Uterus (tissue), 3 donors: ENCODE measurements at regions not wholly inside any gene's neighbourhood (a gene's known extent, or its start where the extent isn't known, plus 50 kb on each side); places are given as distances from the start of the nearest gene placed in this dataset.

Experiments used
- DNase-seq, 2 donors: peaks; one replicate each; pipeline ENCODE4 v3.0.0-alpha.2; 2019 to 2020
- H3K27ac ChIP-seq, 2 donors: fragments of 200-600 bp; sonication (generic); 1 replicate in 1 of 2; 2 replicates in 1 of 2; pipeline ENCODE4 v1.5.1; 2016 to 2018
- H3K27me3 ChIP-seq, 2 donors: fragments of 200-600 bp; sonication (generic); one replicate each; pipeline ENCODE4 v1.5.1; 2018 to 2019; ENCODE audit warnings: control low read depth in 1 of 2
- H3K36me3 ChIP-seq, 2 donors: fragments of 200-600 bp; sonication (generic); one replicate each; pipeline ENCODE4 v1.5.1; 2019; ENCODE audit warnings: control low read depth in 1 of 2
- H3K4me1 ChIP-seq, 2 donors: fragments of 200-600 bp; sonication (generic); one replicate each; pipeline ENCODE4 v1.5.1; 2018 to 2019; ENCODE audit warnings: control low read depth in 1 of 2
- H3K4me3 ChIP-seq, 2 donors: fragments of 200-600 bp; sonication (generic); 1 replicate in 1 of 2; 2 replicates in 1 of 2; pipeline ENCODE4 v1.5.1; 2018 to 2019; ENCODE audit warnings: mild to moderate bottlenecking in 1 of 2
- H3K9me3 ChIP-seq, 2 donors: fragments of 200-600 bp; sonication (generic); one replicate each; pipeline ENCODE4 v1.5.1; 2019; ENCODE audit warnings: control low read depth in 1 of 2
- POLR2A ChIP-seq, 2 donors: fragments of 450-650 bp; IDR thresholded peaks; one replicate each; pipeline ENCODE4 v1.6.1; 2016; ENCODE audit warnings: antibody characterized with exemption in 2 of 2, mild to moderate bottlenecking in 1 of 2, moderate library complexity in 1 of 2
- intact Hi-C: fragments of 100-400 bp; cut with DNase I; formaldehyde crosslinking; loops from one replicate; pipeline ENCODE4 v1.15.1; 2023; ENCODE audit warnings: low total_unique reads
- TF ChIP-seq, protein P1 (sequence below), 4 experiments: fragments of 200-600 bp in 2 of 4; fragments of 450-650 bp in 2 of 4; sonication (generic) in 2 of 4; IDR thresholded peaks; one replicate each; pipeline ENCODE4 v1.5.1; 2016 to 2019; ENCODE audit warnings: antibody characterized with exemption in 4 of 4, mild to moderate bottlenecking in 2 of 4, moderate library complexity in 1 of 4
- donor health status: DM: yes; HTN: yes; CAD: no.

DNA sequence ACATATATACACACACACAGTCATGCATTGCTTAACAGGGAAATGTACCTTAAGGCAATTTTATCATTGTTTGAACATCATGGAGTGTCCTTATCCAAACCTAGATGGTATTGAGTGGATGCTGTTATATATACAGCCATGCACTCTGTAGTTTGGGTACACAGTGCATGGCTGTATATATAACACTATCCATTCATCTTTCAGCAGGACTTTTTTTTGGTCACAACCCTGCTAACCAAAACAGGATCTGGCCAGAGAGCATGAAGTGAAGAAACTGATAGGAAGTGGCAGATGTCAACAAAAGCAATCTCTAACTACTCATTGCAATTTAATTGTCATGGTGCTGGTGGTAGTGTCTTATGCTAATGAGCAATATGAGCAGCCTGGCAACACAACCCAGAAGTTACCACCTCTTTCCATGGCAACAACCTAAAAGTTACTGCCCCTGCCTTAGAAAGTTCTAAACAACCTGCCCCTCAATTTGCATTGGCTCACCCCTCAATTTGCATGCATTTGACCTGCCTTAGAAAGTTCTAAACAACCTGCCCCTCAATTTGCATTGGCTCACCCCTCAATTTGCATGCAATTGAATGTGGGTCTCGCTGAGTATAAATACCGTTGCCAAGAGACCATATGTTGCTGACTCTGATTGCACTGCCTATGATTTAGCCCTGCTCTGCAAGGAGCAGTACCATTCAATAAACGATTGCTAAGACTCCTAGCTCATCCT, 434.9 kb downstream of the DSEL start:
- intact Hi-C loops, result no loop called here
- H3K9me3 ChIP-seq, result no peaks in the 10 kb centered on the region
- H3K36me3 ChIP-seq, result no peaks in the 10 kb centered on the region
- no peak overlapping the region for H3K4me3 ChIP-seq
- no peak for TF ChIP-seq POLR2A (IDR thresholded peaks at IDR 0.05)
- TF ChIP-seq, protein P1, sequence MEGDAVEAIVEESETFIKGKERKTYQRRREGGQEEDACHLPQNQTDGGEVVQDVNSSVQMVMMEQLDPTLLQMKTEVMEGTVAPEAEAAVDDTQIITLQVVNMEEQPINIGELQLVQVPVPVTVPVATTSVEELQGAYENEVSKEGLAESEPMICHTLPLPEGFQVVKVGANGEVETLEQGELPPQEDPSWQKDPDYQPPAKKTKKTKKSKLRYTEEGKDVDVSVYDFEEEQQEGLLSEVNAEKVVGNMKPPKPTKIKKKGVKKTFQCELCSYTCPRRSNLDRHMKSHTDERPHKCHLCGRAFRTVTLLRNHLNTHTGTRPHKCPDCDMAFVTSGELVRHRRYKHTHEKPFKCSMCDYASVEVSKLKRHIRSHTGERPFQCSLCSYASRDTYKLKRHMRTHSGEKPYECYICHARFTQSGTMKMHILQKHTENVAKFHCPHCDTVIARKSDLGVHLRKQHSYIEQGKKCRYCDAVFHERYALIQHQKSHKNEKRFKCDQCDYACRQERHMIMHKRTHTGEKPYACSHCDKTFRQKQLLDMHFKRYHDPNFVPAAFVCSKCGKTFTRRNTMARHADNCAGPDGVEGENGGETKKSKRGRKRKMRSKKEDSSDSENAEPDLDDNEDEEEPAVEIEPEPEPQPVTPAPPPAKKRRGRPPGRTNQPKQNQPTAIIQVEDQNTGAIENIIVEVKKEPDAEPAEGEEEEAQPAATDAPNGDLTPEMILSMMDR (IDR thresholded peaks at IDR 0.05), result no peak
- DNase-seq, result no peak
- no peaks in the 10 kb centered on the region for H3K27me3 ChIP-seq
- H3K4me1 ChIP-seq, result no peaks in the 10 kb centered on the region
- H3K27ac ChIP-seq, result no peak overlapping the region

DNA sequence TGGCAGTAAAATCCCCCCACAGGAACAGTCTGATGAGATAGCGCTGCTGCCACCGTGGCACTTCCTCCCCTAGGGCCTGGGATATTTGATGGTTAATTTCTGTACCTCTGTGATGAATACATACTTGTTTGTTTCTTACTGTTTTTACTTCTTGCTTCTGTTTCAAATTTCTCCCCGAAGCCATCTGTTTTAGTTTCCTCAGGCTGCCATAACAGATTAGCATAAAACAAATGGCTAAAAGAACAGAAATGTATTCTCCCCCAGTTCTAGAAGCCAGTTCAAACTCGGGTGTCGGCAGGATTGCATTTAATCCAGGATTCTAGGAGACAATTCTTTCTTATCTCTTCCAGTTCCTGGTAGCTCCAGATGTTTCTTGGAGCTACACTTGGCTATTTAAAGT, 435.9 kb downstream of the DSEL start:
- H3K4me3 ChIP-seq, result no peak overlapping the region
- TF ChIP-seq, protein P1 (IDR thresholded peaks at IDR 0.05), result no peak
- no peak for TF ChIP-seq POLR2A (IDR thresholded peaks at IDR 0.05)
- H3K9me3 ChIP-seq, result no peaks in the 10 kb centered on the region
- no peaks in the 10 kb centered on the region for H3K36me3 ChIP-seq
- H3K27me3 ChIP-seq, result no peaks in the 10 kb centered on the region
- DNase-seq, result no peak
- intact Hi-C loops, result no loop called here
- no peak overlapping the region for H3K27ac ChIP-seq
- no peaks in the 10 kb centered on the region for H3K4me1 ChIP-seq

DNA sequence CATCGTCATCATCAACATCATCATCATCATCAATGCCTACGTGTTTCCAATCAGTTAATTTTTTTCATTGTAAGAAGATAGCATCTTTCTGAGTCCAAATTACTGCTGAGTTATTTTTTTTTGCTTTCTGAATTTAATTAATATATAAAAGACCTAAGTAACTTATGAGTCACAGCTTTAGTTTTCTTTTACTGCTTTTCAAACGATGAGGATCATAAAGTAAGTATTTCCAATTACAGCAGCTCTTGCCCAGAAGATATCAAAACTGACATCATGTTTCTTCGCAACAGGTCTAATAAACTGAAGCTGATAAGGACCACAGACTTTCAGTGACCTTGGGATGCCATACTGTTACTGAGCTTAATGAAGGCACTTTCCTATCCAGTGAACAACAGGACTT, 442.2 kb downstream of the DSEL start:
- intact Hi-C loops, result no loop called here
- H3K9me3 ChIP-seq, result no peaks in the 10 kb centered on the region
- no peak overlapping the region for H3K4me3 ChIP-seq
- no peak for DNase-seq
- H3K4me1 ChIP-seq, result no peaks in the 10 kb centered on the region
- H3K27me3 ChIP-seq, result no peaks in the 10 kb centered on the region
- TF ChIP-seq POLR2A (IDR thresholded peaks at IDR 0.05), result no peak
- TF ChIP-seq, protein P1 (IDR thresholded peaks at IDR 0.05), result no peak
- no peak overlapping the region for H3K27ac ChIP-seq
- no peaks in the 10 kb centered on the region for H3K36me3 ChIP-seq

DNA sequence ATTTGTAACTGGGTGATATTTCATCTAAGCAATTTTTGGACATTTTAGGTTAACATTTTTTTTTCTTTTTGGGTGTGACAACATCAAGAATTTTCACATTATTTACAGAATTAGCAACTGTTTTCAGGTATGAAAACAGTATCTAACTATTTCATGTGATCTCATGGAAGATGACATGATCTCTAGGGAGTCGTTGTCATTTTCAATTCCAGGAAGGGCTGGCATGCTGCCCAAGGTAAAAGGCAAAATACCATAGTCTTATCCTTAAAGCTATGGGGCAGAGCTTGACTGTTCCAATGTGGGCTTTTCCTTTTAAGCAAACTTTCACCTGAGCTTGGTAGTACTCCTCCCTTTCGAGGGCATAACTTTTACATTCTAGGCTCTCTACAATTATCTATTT, 443.7 kb downstream of the DSEL start:
- TF ChIP-seq, protein P1 (IDR thresholded peaks at IDR 0.05), result no peak
- Histone ChIP-seq H3K4me1 (no peaks in the 10 kb centered on the region), H3K9me3 (no peaks in the 10 kb centered on the region), H3K36me3 (no peaks in the 10 kb centered on the region), H3K4me3 (no peak overlapping the region), H3K27ac (no peak overlapping the region), H3K27me3 (no peaks in the 10 kb centered on the region)
- DNase-seq, result no peak
- intact Hi-C loops, result no loop called here

DNA sequence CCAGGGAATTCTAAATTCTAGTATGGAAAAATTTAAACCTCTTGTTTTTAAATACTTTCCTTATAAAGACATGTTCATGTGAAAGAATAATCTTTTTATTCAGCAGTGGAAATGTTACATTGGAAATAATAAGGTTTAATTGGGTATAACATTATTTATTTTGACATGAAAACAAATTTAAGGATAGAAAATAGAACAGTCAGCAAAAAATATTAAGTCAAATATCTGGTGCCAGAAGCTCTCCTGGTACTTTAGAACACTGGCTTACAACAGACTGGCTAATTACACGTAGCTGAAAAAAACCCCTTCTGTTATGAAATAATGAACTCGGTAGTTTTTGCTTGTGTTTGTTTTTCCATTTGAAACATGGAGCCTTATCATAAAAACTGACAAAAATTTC, 447.9 kb downstream of the DSEL start:
- Histone ChIP-seq H3K27ac (no peak overlapping the region), H3K27me3 (no peaks in the 10 kb centered on the region), H3K9me3 (no peaks in the 10 kb centered on the region), H3K4me1 (no peaks in the 10 kb centered on the region), H3K36me3 (no peaks in the 10 kb centered on the region), H3K4me3 (no peak overlapping the region)
- TF ChIP-seq, protein P1 (IDR thresholded peaks at IDR 0.05), result no peak
- TF ChIP-seq POLR2A (IDR thresholded peaks at IDR 0.05), result no peak
- intact Hi-C loops, result no loop called here
- no peak for DNase-seq
